ENCODE measurements at regions not wholly inside any gene's neighbourhood (a gene's known extent, or its start where the extent isn't known, plus 50 kb on each side); places are given as distances from the start of the nearest gene placed in this dataset.

- no peak for DNase-seq (ENCODE audit: low read depth in 2 of 2)
Measured at GRCh38 chr4:188536826-188537225, 397.6 kb downstream of the TRIML1 start.

- no peak for DNase-seq (ENCODE audit: low read depth in 2 of 2)
Measured at GRCh38 chr4:188550296-188550695, 411.1 kb downstream of the TRIML1 start.

GRCh38 chr4:188551156-188551555 is 411.9 kb downstream of the TRIML1 start:
- DNase-seq (ENCODE audit: low read depth in 2 of 2) = no peak

GRCh38 chr4:188552741-188553275 is 413.6 kb downstream of the TRIML1 start:
- no peak for DNase-seq (ENCODE audit: low read depth in 2 of 2)

- DNase-seq (ENCODE audit: low read depth in 2 of 2) = no peak
Measured at GRCh38 chr4:188554413-188554812, 415.2 kb downstream of the TRIML1 start.

GRCh38 chr4:188573104-188573503 is 433.9 kb downstream of the TRIML1 start:
- DNase-seq (ENCODE audit: low read depth in 2 of 2) = no peak

GRCh38 chr4:188578657-188579056 is 439.4 kb downstream of the TRIML1 start:
- DNase-seq (ENCODE audit: low read depth in 2 of 2) = no peak

GRCh38 chr4:188596021-188596420 is 456.8 kb downstream of the TRIML1 start:
- no peak for DNase-seq (ENCODE audit: low read depth in 2 of 2)

GRCh38 chr4:188603646-188604045 is 464.4 kb downstream of the TRIML1 start:
- DNase-seq (ENCODE audit: low read depth in 2 of 2) = no peak

- DNase-seq (ENCODE audit: low read depth in 2 of 2) = no peak
Measured at GRCh38 chr4:188606635-188607034, 467.4 kb downstream of the TRIML1 start.

GRCh38 chr4:188611143-188611542 is 471.9 kb downstream of the TRIML1 start:
- DNase-seq (ENCODE audit: low read depth in 2 of 2) = no peak

- no peak for DNase-seq (ENCODE audit: low read depth in 2 of 2)
Measured at GRCh38 chr4:188612659-188613058, 473.4 kb downstream of the TRIML1 start.

- no peak for DNase-seq (ENCODE audit: low read depth in 2 of 2)
Measured at GRCh38 chr4:188613976-188614375, 474.7 kb downstream of the TRIML1 start.

GRCh38 chr4:188619456-188620149 is 480.4 kb downstream of the TRIML1 start:
- no peak for DNase-seq (ENCODE audit: low read depth in 2 of 2)

GRCh38 chr4:188620608-188621007 is 481.4 kb downstream of the TRIML1 start:
- no peak for DNase-seq (ENCODE audit: low read depth in 2 of 2)

- DNase-seq (ENCODE audit: low read depth in 2 of 2) = no peak
Measured at GRCh38 chr4:188623314-188623854, 484.1 kb downstream of the TRIML1 start.

GRCh38 chr4:188624370-188624769 is 485.1 kb downstream of the TRIML1 start:
- DNase-seq (ENCODE audit: low read depth in 2 of 2) = no peak

- no peak for DNase-seq (ENCODE audit: low read depth in 2 of 2)
Measured at GRCh38 chr4:188627892-188628291, 488.7 kb downstream of the TRIML1 start.

- DNase-seq (ENCODE audit: low read depth in 2 of 2) = no peak
Measured at GRCh38 chr4:188639479-188640100, 500.3 kb downstream of the TRIML1 start.

- no peak for DNase-seq (ENCODE audit: low read depth in 2 of 2)
Measured at GRCh38 chr4:188647820-188648370, 508.7 kb downstream of the TRIML1 start.

GRCh38 chr4:188649635-188650034 is 510.4 kb downstream of the TRIML1 start:
- DNase-seq (ENCODE audit: low read depth in 2 of 2) = no peak

GRCh38 chr4:188650516-188650915 is 511.3 kb downstream of the TRIML1 start:
- no peak for DNase-seq (ENCODE audit: low read depth in 2 of 2)

GRCh38 chr4:188657365-188657764 is 518.1 kb downstream of the TRIML1 start:
- DNase-seq (ENCODE audit: low read depth in 2 of 2) = no peak

Data from activated CD4-positive, alpha-beta T cell treated with anti-CD3 and anti-CD28 coated beads for 24 hours (primary cell).